Esophagus squamous epithelium (tissue), 5 donors: ENCODE measurements at regions not wholly inside any gene's neighbourhood (a gene's known extent, or its start where the extent isn't known, plus 50 kb on each side); places are given as distances from the start of the nearest gene placed in this dataset.
A peak's percentile ranks its signal among the peaks of the same experiment; 100 is the strongest.

Experiments
- DNase-seq: peaks from one replicate; lab custom pipeline; 2025; lab: John Stamatoyannopoulos, UW
- H3K27ac ChIP-seq, 4 donors: fragments of 200-600 bp; sonication (generic); one replicate each; pipeline ENCODE4 v1.5.1; 2016 to 2019; ENCODE audit warnings: mild to moderate bottlenecking in 1 of 4
- H3K27me3 ChIP-seq, 4 donors: fragments of 200-600 bp; sonication (generic); 1 replicate in 3 of 4; 2 replicates in 1 of 4; pipeline versions ENCODE4 v1.5.1 to v1.6.0; 2017 to 2021; ENCODE audit warnings: antibody characterized with exemption in 1 of 4
- H3K36me3 ChIP-seq, 3 donors: fragments of 200-600 bp; sonication (generic); one replicate each; pipeline ENCODE4 v1.5.1; 2016 to 2019
- H3K4me1 ChIP-seq, 3 donors: fragments of 200-600 bp; sonication (generic); one replicate each; pipeline ENCODE4 v1.5.1; 2017 to 2019
- H3K4me3 ChIP-seq, 4 donors: fragments of 200-600 bp; sonication (generic); 1 replicate in 3 of 4; 2 replicates in 1 of 4; pipeline ENCODE4 v1.5.1; 2016 to 2019; ENCODE audit warnings: mild to moderate bottlenecking in 2 of 4, moderate library complexity in 1 of 4
- H3K9me3 ChIP-seq, 3 donors: fragments of 200-600 bp; sonication (generic); one replicate each; pipeline ENCODE4 v1.5.1; 2016 to 2019
- POLR2A ChIP-seq, 4 donors: fragments of 450-650 bp; IDR thresholded peaks; one replicate each; pipeline ENCODE4 v1.6.1; 2017; ENCODE audit warnings: antibody characterized with exemption in 4 of 4, mild to moderate bottlenecking in 4 of 4, moderate library complexity in 3 of 4
- WGBS, 2 donors: methylation state at CpG; one replicate each; pipeline ENCODE4 v1.1.5; 2018; 5-methylcytosine and 5-hydroxymethylcytosine counted together
- intact Hi-C: fragments of 100-400 bp; cut with DNase I; formaldehyde crosslinking; loops from one replicate; pipeline ENCODE4 v1.15.0; 2022
- TF ChIP-seq, protein P1 (sequence below), 6 experiments: fragments of 450-650 bp in 4 of 6; fragments of 200-600 bp in 2 of 6; sonication (generic) in 2 of 6; IDR thresholded peaks; one replicate each; pipeline ENCODE4 v1.5.1; 2016 to 2019; ENCODE audit warnings: antibody characterized with exemption in 6 of 6, mild to moderate bottlenecking in 4 of 6, moderate library complexity in 4 of 6
- donor health status: DM: yes; HTN: yes; CAD: no.

DNA sequence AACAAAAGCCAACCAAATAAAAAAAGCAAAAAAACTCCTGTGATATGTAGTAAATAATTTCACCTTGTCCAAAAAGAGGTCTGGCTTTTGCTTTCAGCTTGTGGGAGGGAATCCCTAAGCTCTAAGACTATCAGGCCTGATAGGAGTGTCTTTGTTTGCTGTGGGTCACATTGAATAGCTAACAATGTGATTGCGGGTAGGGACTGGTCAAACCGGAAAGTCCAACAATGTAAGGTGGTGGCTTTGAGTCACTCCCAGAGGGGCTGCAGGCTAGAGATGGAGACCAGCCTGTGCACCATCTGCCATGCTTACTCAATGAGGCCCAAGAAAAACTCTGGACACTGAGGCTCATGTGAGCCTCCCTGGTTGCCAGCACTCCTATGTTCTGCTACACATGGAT lies 192.9 kb downstream of the TFCP2L1 start:
- no peak for DNase-seq
- Histone ChIP-seq H3K4me3 (no peak overlapping the region), H3K9me3 (peaks cover 0 to 10% (median 0%) of the 10 kb centered on the region in 3 donors), H3K27me3 (peaks cover 0 to 44% (median 0%) of the 10 kb centered on the region in 4 donors), H3K4me1 (peaks cover 0 to 35% (median 7%) of the 10 kb centered on the region in 3 donors), H3K27ac (no peak overlapping the region), H3K36me3 (no peaks in the 10 kb centered on the region)
- intact Hi-C loops: no loop called here
- WGBS, 2 donors: 70 to 75% methylated on average over 2 of the region's 2 CpGs
- TF ChIP-seq, protein P1, sequence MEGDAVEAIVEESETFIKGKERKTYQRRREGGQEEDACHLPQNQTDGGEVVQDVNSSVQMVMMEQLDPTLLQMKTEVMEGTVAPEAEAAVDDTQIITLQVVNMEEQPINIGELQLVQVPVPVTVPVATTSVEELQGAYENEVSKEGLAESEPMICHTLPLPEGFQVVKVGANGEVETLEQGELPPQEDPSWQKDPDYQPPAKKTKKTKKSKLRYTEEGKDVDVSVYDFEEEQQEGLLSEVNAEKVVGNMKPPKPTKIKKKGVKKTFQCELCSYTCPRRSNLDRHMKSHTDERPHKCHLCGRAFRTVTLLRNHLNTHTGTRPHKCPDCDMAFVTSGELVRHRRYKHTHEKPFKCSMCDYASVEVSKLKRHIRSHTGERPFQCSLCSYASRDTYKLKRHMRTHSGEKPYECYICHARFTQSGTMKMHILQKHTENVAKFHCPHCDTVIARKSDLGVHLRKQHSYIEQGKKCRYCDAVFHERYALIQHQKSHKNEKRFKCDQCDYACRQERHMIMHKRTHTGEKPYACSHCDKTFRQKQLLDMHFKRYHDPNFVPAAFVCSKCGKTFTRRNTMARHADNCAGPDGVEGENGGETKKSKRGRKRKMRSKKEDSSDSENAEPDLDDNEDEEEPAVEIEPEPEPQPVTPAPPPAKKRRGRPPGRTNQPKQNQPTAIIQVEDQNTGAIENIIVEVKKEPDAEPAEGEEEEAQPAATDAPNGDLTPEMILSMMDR (IDR thresholded peaks at IDR 0.05): no peak
- TF ChIP-seq POLR2A (IDR thresholded peaks at IDR 0.05): no peak

DNA sequence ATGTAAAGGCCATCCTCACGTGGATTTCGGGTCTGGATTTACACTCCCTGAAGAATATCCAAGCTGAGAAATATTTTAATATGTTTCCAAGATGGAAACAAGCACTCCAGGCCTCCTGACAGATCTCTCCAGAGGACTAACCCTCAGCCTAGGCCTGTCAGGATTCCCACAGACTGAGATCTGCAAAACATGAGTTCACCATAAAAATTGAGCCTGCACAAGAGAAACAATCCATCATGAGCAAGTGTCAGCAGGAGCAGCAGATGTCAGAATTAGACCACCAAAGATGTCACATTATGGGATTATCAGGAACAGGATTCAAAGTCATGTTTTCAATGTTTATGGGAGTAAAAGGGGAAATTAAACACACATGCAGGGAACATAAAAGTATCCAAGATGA lies 191.3 kb downstream of the TFCP2L1 start:
- Histone ChIP-seq H3K27ac (no peak overlapping the region), H3K36me3 (no peaks in the 10 kb centered on the region), H3K4me3 (no peak overlapping the region), H3K27me3 (peaks cover 0 to 38% (median 0%) of the 10 kb centered on the region in 4 donors), H3K4me1 (peaks cover 0 to 29% (median 4%) of the 10 kb centered on the region in 3 donors), H3K9me3 (peaks cover 0 to 10% (median 0%) of the 10 kb centered on the region in 3 donors)
- no peak for TF ChIP-seq POLR2A (IDR thresholded peaks at IDR 0.05)
- TF ChIP-seq, protein P1 (IDR thresholded peaks at IDR 0.05): no peak
- no peak for DNase-seq
- intact Hi-C loops: no loop called here
- 54 to 62% methylated on average over 2 of the region's 2 CpGs for WGBS, 2 donors

GRCh38 chr2:121094101-121094500 lies 190.9 kb downstream of the TFCP2L1 start:
- DNase-seq: no peak
- 48 to 54% methylated on average over 3 of the region's 3 CpGs for WGBS, 2 donors
- intact Hi-C loops: no loop called here
- no peaks in the 10 kb centered on the region for H3K36me3 ChIP-seq
- peaks cover 0 to 25% (median 0%) of the 10 kb centered on the region in 3 donors for H3K4me1 ChIP-seq
- no peak overlapping the region for H3K4me3 ChIP-seq
- no peak for TF ChIP-seq POLR2A (IDR thresholded peaks at IDR 0.05)
- TF ChIP-seq, protein P1 (IDR thresholded peaks at IDR 0.05): no peak
- H3K27ac ChIP-seq: no peak overlapping the region
- peaks cover 0 to 36% (median 0%) of the 10 kb centered on the region in 4 donors for H3K27me3 ChIP-seq
- H3K9me3 ChIP-seq: peaks cover 0 to 10% (median 0%) of the 10 kb centered on the region in 3 donors

GRCh38 chr2:121094845-121095244 lies 190.2 kb downstream of the TFCP2L1 start:
- TF ChIP-seq, protein P1 (IDR thresholded peaks at IDR 0.05): no peak
- TF ChIP-seq POLR2A (IDR thresholded peaks at IDR 0.05): no peak
- Histone ChIP-seq H3K9me3 (peaks cover 0 to 10% (median 0%) of the 10 kb centered on the region in 3 donors), H3K4me3 (no peak overlapping the region), H3K27ac (no peak overlapping the region), H3K27me3 (peaks cover 0 to 32% (median 0%) of the 10 kb centered on the region in 4 donors), H3K4me1 (peaks cover 0 to 17% (median 0%) of the 10 kb centered on the region in 3 donors), H3K36me3 (no peaks in the 10 kb centered on the region)
- intact Hi-C loops: loop anchor here (5.0 kb wide), 1 partner anchor 262 kb away; no protein-coding TSS in a partner anchor
- no peak for DNase-seq
- 42 to 53% methylated on average over 3 of the region's 3 CpGs for WGBS, 2 donors

DNA sequence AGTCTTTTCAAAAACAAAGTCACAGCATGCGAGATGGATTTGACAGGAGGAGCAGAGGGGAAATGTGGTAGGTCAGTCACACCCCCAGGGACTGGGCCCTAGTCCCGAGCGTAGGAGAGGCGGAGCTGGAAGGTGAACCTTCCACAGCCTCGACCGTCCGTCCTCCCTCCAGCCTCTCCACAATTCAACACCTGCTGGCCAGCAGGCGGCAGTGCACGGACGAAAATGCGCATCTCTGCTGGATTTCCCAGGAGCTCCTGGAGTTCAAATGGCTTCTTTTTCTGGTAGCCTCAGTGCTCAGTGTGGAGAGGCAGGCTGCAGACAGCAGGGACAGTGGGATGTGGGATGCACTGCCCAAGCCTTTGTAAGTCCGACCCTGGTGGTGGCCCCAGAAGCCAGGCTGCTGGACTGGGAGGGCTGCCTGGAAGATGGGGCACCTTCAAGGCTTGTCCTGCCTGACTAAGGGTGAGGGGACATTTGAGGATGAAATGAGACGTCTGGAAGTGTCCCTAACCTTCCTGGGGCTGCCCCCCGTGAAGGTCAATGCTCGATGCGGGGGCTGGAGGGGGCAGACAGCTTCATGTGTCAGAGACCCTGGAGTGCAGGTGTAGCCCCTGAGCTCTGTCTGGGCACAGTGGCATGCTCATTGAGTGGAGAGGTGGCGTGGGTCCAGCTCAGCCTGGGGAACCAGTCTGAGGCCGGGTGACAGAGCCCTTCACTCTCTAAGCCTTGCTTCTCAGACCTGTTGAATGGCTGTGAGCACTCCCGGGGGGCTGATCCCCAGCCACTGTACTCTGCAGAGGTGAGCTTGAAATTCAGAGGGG lies 189.5 kb downstream of the TFCP2L1 start:
- 19 to 31% methylated on average over 10 to 15 of the region's 19 CpGs for WGBS, 2 donors
- H3K36me3 ChIP-seq: no peaks in the 10 kb centered on the region
- H3K27ac ChIP-seq: no peak overlapping the region
- peaks cover 0 to 34% (median 0%) of the 10 kb centered on the region in 4 donors for H3K27me3 ChIP-seq
- no peak for DNase-seq
- H3K9me3 ChIP-seq: peaks cover 0 to 10% (median 0%) of the 10 kb centered on the region in 3 donors
- TF ChIP-seq POLR2A (IDR thresholded peaks at IDR 0.05): no peak
- TF ChIP-seq, protein P1 (IDR thresholded peaks at IDR 0.05): peak; percentile 43 to 92 (median 80)
- H3K4me1 ChIP-seq: peaks cover 0 to 13% (median 0%) of the 10 kb centered on the region in 3 donors
- intact Hi-C loops: loop anchor here (5.0 kb wide), 1 partner anchor 262 kb away; no protein-coding TSS in a partner anchor
- H3K4me3 ChIP-seq: no peak overlapping the region
